Left lung (tissue), 4 donors: ENCODE measurements at regions not wholly inside any gene's neighbourhood (a gene's known extent, or its start where the extent isn't known, plus 50 kb on each side); places are given as distances from the start of the nearest gene placed in this dataset.

ENCODE experiments used
- ATAC-seq: fragments of 200-7000 bp; cut with Tn5 transposase; one replicate; pipeline ENCODE4 v1.9.1; 2020; ENCODE audit warnings: moderate library complexity
- DNase-seq, 4 donors: peaks; one replicate each; pipeline ENCODE4 v3.0.0-alpha.2; 2013 to 2020
- H3K27ac ChIP-seq, 2 donors: fragments of 200-600 bp; sonication (generic) in 1 of 2; one replicate each; pipeline versions ENCODE4 v1.5.0 to v1.8.0; 2020 to 2021
- H3K27me3 ChIP-seq, 2 donors: fragments of 200-600 bp; sonication (generic) in 1 of 2; one replicate each; pipeline versions ENCODE4 v1.5.0 to v1.8.0; 2020 to 2021
- H3K36me3 ChIP-seq, 2 donors: fragments of 200-600 bp; sonication (generic) in 1 of 2; one replicate each; pipeline versions ENCODE4 v1.5.0 to v1.8.0; 2020 to 2021
- H3K4me1 ChIP-seq, 2 donors: fragments of 200-600 bp; one replicate each; pipeline ENCODE4 v1.8.0; 2021
- H3K4me3 ChIP-seq, 2 donors: fragments of 200-600 bp; sonication (generic) in 1 of 2; one replicate each; pipeline versions ENCODE4 v1.5.0 to v1.8.0; 2020 to 2021; ENCODE audit warnings: mild to moderate bottlenecking in 1 of 2
- H3K9me3 ChIP-seq, 2 donors: fragments of 200-600 bp; sonication (generic) in 1 of 2; one replicate each; pipeline versions ENCODE4 v1.5.0 to v1.8.0; 2020 to 2021
- CTCF ChIP-seq, 2 donors: fragments of 200-600 bp; sonication (generic) in 1 of 2; IDR thresholded peaks; one replicate each; pipeline versions ENCODE4 v1.5.0 to v1.8.0; 2021; ENCODE audit warnings: antibody characterized with exemption in 2 of 2
- intact Hi-C, 2 donors: fragments of 100-400 bp; cut with DNase I; formaldehyde crosslinking; loops; one replicate each; pipeline versions ENCODE4 v1.11.2 to v1.14.2; 2022
- donor health status: DM: no; HTN: yes; CAD: no.
- donor health status: DM: no; HTN: no; CAD: no.

GRCh38 chr1:113291777-113292602 is 98.3 kb upstream of the MAGI3 start:
- intact Hi-C loops = no loop called here
- Histone ChIP-seq H3K9me3 (no peaks in the 10 kb centered on the region), H3K4me3 (no peak overlapping the region), H3K4me1 (no peaks in the 10 kb centered on the region), H3K27me3 (no peaks in the 10 kb centered on the region), H3K27ac (no peak overlapping the region), H3K36me3 (no peaks in the 10 kb centered on the region)
- no peak for TF ChIP-seq CTCF (IDR thresholded peaks at IDR 0.05)
- DNase-seq = no peak
- no peak for ATAC-seq

- no peak overlapping the region for H3K4me3 ChIP-seq
- DNase-seq (no peak), ATAC-seq (no peak)
- no peaks in the 10 kb centered on the region for H3K27me3 ChIP-seq
- TF ChIP-seq CTCF (IDR thresholded peaks at IDR 0.05) = no peak
- H3K27ac ChIP-seq = no peak overlapping the region
- H3K36me3 ChIP-seq = no peaks in the 10 kb centered on the region
- H3K4me1 ChIP-seq = no peaks in the 10 kb centered on the region
- intact Hi-C loops = no loop called here
- H3K9me3 ChIP-seq = no peaks in the 10 kb centered on the region
Measured at GRCh38 chr1:113292603-113293255, 97.6 kb upstream of the MAGI3 start.

DNA sequence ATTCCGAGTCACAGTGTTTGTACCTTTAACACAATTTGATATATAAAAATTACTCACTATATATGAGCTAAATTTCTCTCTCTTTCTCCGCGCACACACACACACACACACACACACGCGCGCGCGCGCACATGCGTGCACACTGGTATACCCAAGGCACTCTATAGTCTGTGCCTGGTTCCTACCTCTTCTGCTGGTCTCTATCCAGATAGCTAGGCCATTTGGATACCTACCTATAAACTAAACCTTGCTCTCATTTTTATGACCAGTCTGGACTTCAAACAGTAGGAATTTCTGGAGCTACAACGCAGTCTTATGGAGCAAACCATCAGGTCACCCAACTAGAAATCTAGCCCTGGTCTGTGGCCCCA is 97.1 kb upstream of the MAGI3 start:
- no peak for TF ChIP-seq CTCF (IDR thresholded peaks at IDR 0.05)
- H3K27me3 ChIP-seq = no peaks in the 10 kb centered on the region
- H3K4me3 ChIP-seq = no peak overlapping the region
- no peaks in the 10 kb centered on the region for H3K9me3 ChIP-seq
- no peak for DNase-seq
- no peaks in the 10 kb centered on the region for H3K4me1 ChIP-seq
- H3K27ac ChIP-seq = no peak overlapping the region
- H3K36me3 ChIP-seq = no peaks in the 10 kb centered on the region
- intact Hi-C loops = no loop called here
- no peak for ATAC-seq

DNA sequence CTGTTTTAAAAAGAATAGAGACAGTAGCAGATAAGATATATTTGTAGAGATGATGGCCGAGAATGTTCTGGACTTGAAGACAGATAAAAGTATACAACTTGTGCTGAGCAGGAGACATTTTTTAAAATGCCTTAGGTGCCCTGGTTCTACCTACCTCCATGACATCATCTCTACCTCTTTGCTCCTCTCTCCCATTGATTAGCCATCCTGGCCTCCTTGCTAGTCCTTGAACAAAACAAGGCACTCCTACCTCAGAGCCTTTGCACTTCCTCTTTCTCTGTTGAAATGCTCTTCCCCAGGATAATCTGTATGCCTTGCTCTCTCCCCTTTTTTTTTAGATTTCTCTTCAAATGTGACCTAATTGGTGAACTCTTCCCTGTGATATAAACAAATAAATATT is 92.6 kb upstream of the MAGI3 start:
- intact Hi-C loops = no loop called here
- ATAC-seq = no peak

More for the DNA sequence above, 92.6 kb upstream of the MAGI3 start:
- Histone ChIP-seq H3K36me3 (no peaks in the 10 kb centered on the region), H3K27ac (no peak overlapping the region), H3K4me1 (no peaks in the 10 kb centered on the region), H3K4me3 (no peak overlapping the region), H3K27me3 (no peaks in the 10 kb centered on the region), H3K9me3 (no peaks in the 10 kb centered on the region)
- no peak for DNase-seq
- no peak for TF ChIP-seq CTCF (IDR thresholded peaks at IDR 0.05)
